DOHH2 (cell line): ENCODE measurements at regions not wholly inside any gene's neighbourhood (a gene's known extent, or its start where the extent isn't known, plus 50 kb on each side); places are given as distances from the start of the nearest gene placed in this dataset.

ENCODE experiments used
- EZH2phosphoT487 ChIP-seq: fragments of 200-600 bp; sonication (generic); IDR thresholded peaks from 2 replicates; pipeline ENCODE4 v1.6.1; 2017; ENCODE audit warnings: borderline replicate concordance, mild to moderate bottlenecking, antibody characterized with exemption, low read length, moderate library complexity, mixed read lengths
- TF ChIP-seq, protein P1 (sequence below): fragments of 200-600 bp; sonication (generic); IDR thresholded peaks from one replicate; pipeline ENCODE4 v1.5.1; 2014; ENCODE audit warnings: antibody characterized with exemption, mild to moderate bottlenecking, low read depth, low read length; ENCODE audit not compliant: poor library complexity, severe bottlenecking

DNA sequence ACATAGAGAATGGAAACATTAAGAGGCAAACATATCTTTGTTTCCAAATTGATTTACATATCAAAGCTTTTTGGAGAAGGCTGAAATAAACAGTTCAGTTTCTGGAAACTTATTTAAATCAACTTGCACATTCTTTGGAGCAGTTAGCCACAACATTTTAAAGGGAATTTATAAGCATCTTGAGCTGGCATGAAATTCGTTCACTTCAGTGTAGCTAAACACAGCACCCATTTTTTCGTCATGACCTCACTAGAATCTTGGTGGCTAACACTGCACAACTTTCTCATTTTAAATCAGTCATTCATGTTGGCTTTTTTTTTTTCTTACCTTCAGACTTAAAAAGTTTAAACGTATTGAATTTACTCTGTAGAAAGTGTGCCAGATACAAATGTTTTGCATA, 1139.9 kb upstream of the FLRT2 start:
- TF ChIP-seq, protein P1, sequence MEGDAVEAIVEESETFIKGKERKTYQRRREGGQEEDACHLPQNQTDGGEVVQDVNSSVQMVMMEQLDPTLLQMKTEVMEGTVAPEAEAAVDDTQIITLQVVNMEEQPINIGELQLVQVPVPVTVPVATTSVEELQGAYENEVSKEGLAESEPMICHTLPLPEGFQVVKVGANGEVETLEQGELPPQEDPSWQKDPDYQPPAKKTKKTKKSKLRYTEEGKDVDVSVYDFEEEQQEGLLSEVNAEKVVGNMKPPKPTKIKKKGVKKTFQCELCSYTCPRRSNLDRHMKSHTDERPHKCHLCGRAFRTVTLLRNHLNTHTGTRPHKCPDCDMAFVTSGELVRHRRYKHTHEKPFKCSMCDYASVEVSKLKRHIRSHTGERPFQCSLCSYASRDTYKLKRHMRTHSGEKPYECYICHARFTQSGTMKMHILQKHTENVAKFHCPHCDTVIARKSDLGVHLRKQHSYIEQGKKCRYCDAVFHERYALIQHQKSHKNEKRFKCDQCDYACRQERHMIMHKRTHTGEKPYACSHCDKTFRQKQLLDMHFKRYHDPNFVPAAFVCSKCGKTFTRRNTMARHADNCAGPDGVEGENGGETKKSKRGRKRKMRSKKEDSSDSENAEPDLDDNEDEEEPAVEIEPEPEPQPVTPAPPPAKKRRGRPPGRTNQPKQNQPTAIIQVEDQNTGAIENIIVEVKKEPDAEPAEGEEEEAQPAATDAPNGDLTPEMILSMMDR: no peak
- no peak for TF ChIP-seq EZH2phosphoT487
